ENCODE measurements at regions not wholly inside any gene's neighbourhood (a gene's known extent, or its start where the extent isn't known, plus 50 kb on each side); places are given as distances from the start of the nearest gene placed in this dataset.
"Not testable (repeated sequence)": the region's sequence is repeated elsewhere in the genome, so short reads cannot be mapped to it uniquely, and the experiment has no call there.

GRCh38 chr3:145893331-145893730 is 267.7 kb downstream of the PLOD2 start:
- no peak for DNase-seq

- DNase-seq: no peak
Observed at GRCh38 chr3:145898487-145898886, 262.5 kb downstream of the PLOD2 start.

GRCh38 chr3:145899241-145899640 is 261.7 kb downstream of the PLOD2 start:
- no peak for DNase-seq

- DNase-seq: no peak
Observed at GRCh38 chr3:145900056-145900829, 260.7 kb downstream of the PLOD2 start.

- DNase-seq: no peak
Observed at GRCh38 chr3:145902166-145902565, 258.8 kb downstream of the PLOD2 start.

GRCh38 chr3:145903472-145904013 is 257.4 kb downstream of the PLOD2 start:
- no peak for DNase-seq

GRCh38 chr3:145904138-145904537 is 256.8 kb downstream of the PLOD2 start:
- no peak for DNase-seq

GRCh38 chr3:145906301-145906700 is 254.7 kb downstream of the PLOD2 start:
- DNase-seq: no peak

- DNase-seq: no peak
Observed at GRCh38 chr3:145906755-145907154, 254.2 kb downstream of the PLOD2 start.

GRCh38 chr3:145911016-145911415 is 250.0 kb downstream of the PLOD2 start:
- no peak for DNase-seq

- no peak for DNase-seq
Observed at GRCh38 chr3:145915787-145916186, 245.2 kb downstream of the PLOD2 start.

- DNase-seq: not testable (repeated sequence)
Observed at GRCh38 chr3:145927736-145928135, 233.2 kb downstream of the PLOD2 start.

- no peak for DNase-seq
Observed at GRCh38 chr3:145936971-145937370, 224.0 kb downstream of the PLOD2 start.

GRCh38 chr3:145939431-145939830 is 221.6 kb downstream of the PLOD2 start:
- DNase-seq: no peak

- no peak for DNase-seq
Observed at GRCh38 chr3:145942052-145942451, 218.9 kb downstream of the PLOD2 start.

- no peak for DNase-seq
Observed at GRCh38 chr3:145943952-145944351, 217.0 kb downstream of the PLOD2 start.

- DNase-seq: no peak
Observed at GRCh38 chr3:145951441-145951840, 209.5 kb downstream of the PLOD2 start.

- DNase-seq: no peak
Observed at GRCh38 chr3:145952536-145952935, 208.4 kb downstream of the PLOD2 start.

- no peak for DNase-seq
Observed at GRCh38 chr3:145953316-145953715, 207.7 kb downstream of the PLOD2 start.

- DNase-seq: no peak
Observed at GRCh38 chr3:145959457-145960088, 201.4 kb downstream of the PLOD2 start.

- DNase-seq: no peak
Observed at GRCh38 chr3:145963111-145963510, 197.9 kb downstream of the PLOD2 start.

GRCh38 chr3:145967043-145967442 is 193.9 kb downstream of the PLOD2 start:
- DNase-seq: no peak

- no peak for DNase-seq
Observed at GRCh38 chr3:145971186-145971585, 189.8 kb downstream of the PLOD2 start.

- no peak for DNase-seq
Observed at GRCh38 chr3:145972851-145973250, 188.1 kb downstream of the PLOD2 start.

Measured in CD4-positive, alpha-beta T cell treated with Interleukin-21 for 1 hour (primary cell).